IMR-90 (cell line): ENCODE measurements at regions not wholly inside any gene's neighbourhood (a gene's known extent, or its start where the extent isn't known, plus 50 kb on each side); places are given as distances from the start of the nearest gene placed in this dataset.

ENCODE experiments used
- ATAC-seq: fragments of 200-7000 bp; cut with Tn5 transposase; 2 replicates; pipeline ENCODE4 v1.9.1; 2020; ENCODE audit warnings: low read depth, mild to moderate bottlenecking, moderate library complexity
- BruUV-seq: library from RNA; stranded (reverse); fragments of 400-500 nt; replicated peaks from 2 replicates; lab custom pipeline; 2021; lab: Mats Ljungman, UMichigan
- CTCF ChIA-PET: fragments of 300-600 bp; formaldehyde crosslinking; extraction: SDS; loops from one replicate; lab custom pipeline; 2021; ENCODE audit warnings: antibody characterized with exemption; lab: Yijun Ruan, JAX
- POLR2A ChIA-PET: fragments of 300-600 bp; sonication (Branson Sonifier 250); formaldehyde crosslinking; loops from one replicate; lab custom pipeline; 2022; ENCODE audit warnings: antibody characterized with exemption; ENCODE audit not compliant: unreplicated experiment; lab: Charles Lee
- DNase-seq: peaks from one replicate; pipeline ENCODE4 v3.0.0; 2013
- H2AFZ ChIP-seq: replicated peaks from 2 replicates; pipeline ENCODE3; 2013; ENCODE audit warnings: low read length, mild to moderate bottlenecking; ENCODE audit not compliant: poor library complexity
- H2AK5ac ChIP-seq: 2 replicates; pipeline ENCODE4 v1.6.1; 2013; ENCODE audit warnings: low read depth, low read length, inconsistent platforms
- H2AK9ac ChIP-seq: replicated peaks from 2 replicates; pipeline ENCODE3; 2013; ENCODE audit warnings: mild to moderate bottlenecking, low read depth, low read length, moderate library complexity; ENCODE audit not compliant: poor library complexity
- H2BK120ac ChIP-seq: 2 replicates; pipeline ENCODE4 v1.6.1; 2013; ENCODE audit warnings: low read depth, low read length, inconsistent platforms
- H2BK15ac ChIP-seq: 3 replicates; pipeline ENCODE4 v1.6.1; 2013; ENCODE audit warnings: low read depth, low read length, inconsistent platforms
- H2BK20ac ChIP-seq: 2 replicates; pipeline ENCODE4 v1.6.1; 2013; ENCODE audit warnings: low read depth, mild to moderate bottlenecking, inconsistent platforms, low read length, moderate library complexity
- H2BK5ac ChIP-seq: 2 replicates; pipeline ENCODE4 v1.6.1; 2013; ENCODE audit warnings: mild to moderate bottlenecking, low read depth, low read length, inconsistent platforms; ENCODE audit not compliant: poor library complexity, severe bottlenecking
- H3K14ac ChIP-seq: replicated peaks from 2 replicates; pipeline ENCODE4 v1.6.1; 2013; ENCODE audit warnings: low read depth, low read length, inconsistent platforms
- H3K18ac ChIP-seq: 2 replicates; pipeline ENCODE4 v1.6.1; 2013; ENCODE audit warnings: low read depth, low read length, control low read depth
- H3K23ac ChIP-seq: 2 replicates; pipeline ENCODE4 v1.6.1; 2013; ENCODE audit warnings: low read depth, low read length, inconsistent platforms
- H3K27ac ChIP-seq: 2 replicates; pipeline ENCODE4 v1.5.1; 2013; ENCODE audit warnings: mild to moderate bottlenecking, control low read depth, low read length; ENCODE audit not compliant: insufficient read depth
- H3K27me3 ChIP-seq: 2 replicates; pipeline ENCODE4 v1.6.1; 2013; ENCODE audit warnings: low read length; ENCODE audit not compliant: control insufficient read depth, insufficient read depth
- H3K36me3 ChIP-seq: 2 replicates; pipeline ENCODE4 v1.6.1; 2013; ENCODE audit warnings: low read length, mixed read lengths; ENCODE audit not compliant: control insufficient read depth, insufficient read depth
- H3K4ac ChIP-seq: 2 replicates; pipeline ENCODE4 v1.6.1; 2013; ENCODE audit warnings: low read depth, low read length, inconsistent platforms
- H3K4me1 ChIP-seq: 2 replicates; pipeline ENCODE4 v1.6.1; 2013; ENCODE audit warnings: low read length, mixed read lengths; ENCODE audit not compliant: control insufficient read depth, insufficient read depth
- H3K4me2 ChIP-seq: 2 replicates; pipeline ENCODE4 v1.6.1; 2013; ENCODE audit warnings: low read depth, mild to moderate bottlenecking, control low read depth, low read length, moderate library complexity
- H3K4me3 ChIP-seq: 2 replicates; pipeline ENCODE4 v1.5.1; 2013; ENCODE audit warnings: low read depth, mild to moderate bottlenecking, control low read depth, low read length, moderate library complexity; ENCODE audit not compliant: insufficient read depth
- H3K56ac ChIP-seq: 2 replicates; pipeline ENCODE4 v1.6.1; 2013; ENCODE audit warnings: low read length, inconsistent platforms; ENCODE audit not compliant: insufficient read depth; ENCODE audit errors: extremely low read depth
- H3K79me1 ChIP-seq, 2 experiments: 2 replicates each; pipeline ENCODE4 v1.6.1; 2013; ENCODE audit warnings: low read length in 2 of 2, inconsistent platforms in 1 of 2, low read depth in 1 of 2
- H3K9ac ChIP-seq: 2 replicates; pipeline ENCODE4 v1.6.1; 2013; ENCODE audit warnings: low read depth, low read length, control low read depth
- H3K9me1 ChIP-seq: 2 replicates; pipeline ENCODE4 v1.6.1; 2013; ENCODE audit warnings: low read length, inconsistent platforms; ENCODE audit not compliant: insufficient read depth
- H3K9me3 ChIP-seq: 2 replicates; pipeline ENCODE4 v1.6.1; 2013; ENCODE audit warnings: low read length; ENCODE audit not compliant: control insufficient read depth, insufficient read depth
- H4K20me1 ChIP-seq: 2 replicates; pipeline ENCODE4 v1.6.1; 2013; ENCODE audit warnings: low read length, inconsistent platforms; ENCODE audit not compliant: insufficient read depth
- H4K5ac ChIP-seq: 2 replicates; pipeline ENCODE4 v1.6.1; 2013; ENCODE audit warnings: mild to moderate bottlenecking, low read depth, low read length, control low read depth
- H4K8ac ChIP-seq, 2 experiments: 2 replicates each; pipeline ENCODE4 v1.6.1; 2013; ENCODE audit warnings: low read depth in 2 of 2, low read length in 2 of 2, control low read depth in 1 of 2, inconsistent platforms in 1 of 2
- H4K91ac ChIP-seq: 2 replicates; pipeline ENCODE4 v1.6.1; 2013; ENCODE audit warnings: low read depth, low read length, inconsistent platforms; ENCODE audit not compliant: insufficient read depth
- BHLHE40 ChIP-seq: fragments of 150-350 bp; IDR thresholded peaks from 2 replicates; pipeline ENCODE4 v1.6.1; 2016; ENCODE audit warnings: mild to moderate bottlenecking, low read depth, low read length
- CEBPB ChIP-seq: IDR thresholded peaks from 2 replicates; pipeline ENCODE4 v1.6.1; 2012; ENCODE audit warnings: low read depth, low read length, improper control_type of control experiment
- CHD1 ChIP-seq: IDR thresholded peaks from 2 replicates; pipeline ENCODE4 v1.6.1; 2012; ENCODE audit warnings: low read depth, low read length, improper control_type of control experiment
- CTCF ChIP-seq: conservative IDR thresholded peaks from 2 replicates; pipeline ENCODE4 v1.5.1; 2012; ENCODE audit warnings: mild to moderate bottlenecking, low read depth, low read length, improper control_type of control experiment
- ELK1 ChIP-seq: fragments of 150-350 bp; IDR thresholded peaks from 2 replicates; pipeline ENCODE4 v1.6.1; 2016; ENCODE audit warnings: low read depth, mild to moderate bottlenecking, low read length, moderate library complexity, borderline replicate concordance
- FOS ChIP-seq: fragments of 150-350 bp; IDR thresholded peaks from 2 replicates; pipeline ENCODE4 v1.6.1; 2016; ENCODE audit warnings: low read depth, low read length
- MAFK ChIP-seq: IDR thresholded peaks from 2 replicates; pipeline ENCODE4 v1.6.1; 2012; ENCODE audit warnings: low read depth, low read length, improper control_type of control experiment
- MAZ ChIP-seq: IDR thresholded peaks from 2 replicates; pipeline ENCODE4 v1.6.1; 2012; ENCODE audit warnings: low read depth, mild to moderate bottlenecking, low read length, improper control_type of control experiment, moderate library complexity, borderline replicate concordance
- MXI1 ChIP-seq: IDR thresholded peaks from 2 replicates; pipeline ENCODE4 v1.6.1; 2012; ENCODE audit warnings: low read depth, mild to moderate bottlenecking, low read length, moderate library complexity, borderline replicate concordance
- NFE2L2 ChIP-seq: fragments of 150-350 bp; IDR thresholded peaks from 2 replicates; pipeline ENCODE4 v1.6.1; 2016; ENCODE audit warnings: low read depth, mild to moderate bottlenecking, low read length
- POLR2A ChIP-seq: IDR thresholded peaks from 2 replicates; pipeline ENCODE4 v1.6.1; 2012; ENCODE audit warnings: mild to moderate bottlenecking, low read depth, low read length
- RAD21 ChIP-seq: IDR thresholded peaks from 2 replicates; pipeline ENCODE4 v1.6.1; 2012; ENCODE audit warnings: low read length, improper control_type of control experiment
- RCOR1 ChIP-seq: IDR thresholded peaks from 2 replicates; pipeline ENCODE4 v1.6.1; 2012; ENCODE audit warnings: mild to moderate bottlenecking, low read length, improper control_type of control experiment; ENCODE audit not compliant: insufficient replicate concordance
- RFX5 ChIP-seq: IDR thresholded peaks from 2 replicates; pipeline ENCODE4 v1.8.0; 2012; ENCODE audit warnings: low read depth, mild to moderate bottlenecking, low read length, moderate library complexity
- SMC3 ChIP-seq: fragments of 150-350 bp; IDR thresholded peaks from 2 replicates; pipeline ENCODE4 v1.6.1; 2016; ENCODE audit warnings: low read depth, mild to moderate bottlenecking, antibody characterized with exemption, low read length, moderate library complexity
- WGBS, 2 experiments: methylation state at CpG; one replicate each; pipeline versions ENCODE4 v1.1.5 to v1.1.7; 2013; ENCODE audit warnings: missing lambda C conversion rate in 2 of 2; ENCODE audit not compliant: insufficient read length in 1 of 2; ENCODE audit errors: extremely low coverage in 2 of 2; 5-methylcytosine and 5-hydroxymethylcytosine counted together
- dilution Hi-C: fragments of 300-500 bp; cut with HindIII; formaldehyde crosslinking; loops from one replicate; pipeline ENCODE4 v1.14.3; 2018; ENCODE audit warnings: low sequenced_read_pairs; ENCODE audit not compliant: unreplicated experiment
- in situ Hi-C: fragments of 300-500 bp; cut with MboI; formaldehyde crosslinking; loops from 3 replicates; pipeline ENCODE4 v1.14.3; 2019; ENCODE audit warnings: low sequenced_read_pairs, inconsistent platforms, mixed read lengths
- intact Hi-C: fragments of 100-400 bp; cut with micrococcal nuclease; formaldehyde crosslinking; loops from 2 replicates; pipeline ENCODE4 v1.10.0; 2022
- TF ChIP-seq, protein P1 (sequence below): fragments of 150-350 bp; IDR thresholded peaks from 2 replicates; pipeline ENCODE4 v1.6.1; 2017; ENCODE audit warnings: mild to moderate bottlenecking, antibody characterized with exemption, low read length, low read depth

DNA sequence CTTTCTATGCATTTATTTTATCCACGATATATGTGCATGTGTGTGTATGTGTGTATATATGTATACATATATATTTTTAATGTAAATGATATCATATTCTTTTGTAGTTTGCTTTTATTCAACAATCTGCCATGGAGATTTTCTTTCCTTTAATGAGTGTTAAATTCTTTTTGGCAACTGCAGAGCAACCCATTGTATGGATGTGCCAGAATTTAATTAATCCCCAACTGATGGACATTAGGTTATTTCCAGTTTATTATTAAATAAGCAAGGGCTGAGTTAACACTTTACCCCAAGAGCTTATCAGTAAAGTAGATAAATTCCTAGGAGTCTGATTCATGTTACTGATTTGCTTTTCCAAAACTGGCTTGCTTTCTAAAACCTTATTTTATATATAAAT, 58.9 kb upstream of the CD28 start:
- H4K91ac ChIP-seq, result no peak overlapping the region
- no peak overlapping the region for H3K9ac ChIP-seq
- H3K27ac ChIP-seq, result no peak overlapping the region
- POLR2A ChIA-PET, result no interaction called here
- H2BK5ac ChIP-seq, result no peak overlapping the region
- in situ Hi-C loops (no loop called here), intact Hi-C loops (no loop called here), dilution Hi-C loops (no loop called here)
- ATAC-seq (no peak), DNase-seq (no peak)
- BruUV-seq, result no TSS peak
- no peak for TF ChIP-seq CEBPB
- TF ChIP-seq ELK1, result no peak
- TF ChIP-seq NFE2L2, result no peak
- TF ChIP-seq CHD1, result no peak
- TF ChIP-seq MAZ, result no peak
- no peak for TF ChIP-seq POLR2A
- no peak for TF ChIP-seq SMC3
- TF ChIP-seq RAD21, result no peak
- TF ChIP-seq CTCF, result no peak
- no peak for TF ChIP-seq RFX5
- no peak for TF ChIP-seq MXI1
- TF ChIP-seq FOS, result no peak
- TF ChIP-seq BHLHE40, result no peak
- no peak for TF ChIP-seq RCOR1
- TF ChIP-seq MAFK, result no peak
- TF ChIP-seq, protein P1, sequence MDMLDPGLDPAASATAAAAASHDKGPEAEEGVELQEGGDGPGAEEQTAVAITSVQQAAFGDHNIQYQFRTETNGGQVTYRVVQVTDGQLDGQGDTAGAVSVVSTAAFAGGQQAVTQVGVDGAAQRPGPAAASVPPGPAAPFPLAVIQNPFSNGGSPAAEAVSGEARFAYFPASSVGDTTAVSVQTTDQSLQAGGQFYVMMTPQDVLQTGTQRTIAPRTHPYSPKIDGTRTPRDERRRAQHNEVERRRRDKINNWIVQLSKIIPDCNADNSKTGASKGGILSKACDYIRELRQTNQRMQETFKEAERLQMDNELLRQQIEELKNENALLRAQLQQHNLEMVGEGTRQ, result no peak
- H3K9me3 ChIP-seq, result no peaks in the 10 kb centered on the region
- H4K8ac ChIP-seq, result no peak overlapping the region
- H3K27me3 ChIP-seq, result no peaks in the 10 kb centered on the region
- no peak overlapping the region for H3K23ac ChIP-seq
- H3K9me1 ChIP-seq, result no peaks in the 10 kb centered on the region
- H2AK9ac ChIP-seq, result no peak overlapping the region
- H3K4ac ChIP-seq, result no peak overlapping the region
- H2BK120ac ChIP-seq, result no peak overlapping the region
- peaks cover 7% of the 10 kb centered on the region for H3K4me1 ChIP-seq
- H3K56ac ChIP-seq, result no peak overlapping the region
- H3K4me3 ChIP-seq, result no peak overlapping the region
- no peaks in the 10 kb centered on the region for H3K36me3 ChIP-seq
- H3K4me2 ChIP-seq, result no peak overlapping the region
- H4K20me1 ChIP-seq, result no peaks in the 10 kb centered on the region
- H3K14ac ChIP-seq, result no peak overlapping the region
- no peak overlapping the region for H2AFZ ChIP-seq
- H2BK20ac ChIP-seq, result no peak overlapping the region
- H4K5ac ChIP-seq, result no peak overlapping the region
- H3K18ac ChIP-seq, result no peak overlapping the region
- WGBS, 2 experiments, result no CpG with 5 or more reads among the region's 1 CpG
- CTCF ChIA-PET, result no interaction called here
- no peak overlapping the region for H2BK15ac ChIP-seq
- H2AK5ac ChIP-seq, result no peak overlapping the region
- H3K79me1 ChIP-seq, result no peaks in the 10 kb centered on the region
